IgD-negative memory B cell (primary cell): ENCODE measurements at regions not wholly inside any gene's neighbourhood (a gene's known extent, or its start where the extent isn't known, plus 50 kb on each side); places are given as distances from the start of the nearest gene placed in this dataset.
"Not testable (repeated sequence)": the region's sequence is repeated elsewhere in the genome, so short reads cannot be mapped to it uniquely, and the experiment has no call there.

Source experiments
- H3K27ac Mint-ChIP-seq, 3 donors: one replicate each; pipeline ENCODE4 v1.8.0; 2020 to 2022; ENCODE audit warnings: mild to moderate bottlenecking in 3 of 3, mixed read lengths in 3 of 3, moderate library complexity in 1 of 3
- H3K27me3 Mint-ChIP-seq: one replicate; pipeline ENCODE4 v1.8.0; 2021; ENCODE audit warnings: mixed read lengths
- H3K36me3 Mint-ChIP-seq: one replicate; pipeline ENCODE4 v1.8.0; 2020; ENCODE audit warnings: mild to moderate bottlenecking, mixed read lengths
- H3K4me1 Mint-ChIP-seq, 3 donors: one replicate each; pipeline ENCODE4 v1.8.0; 2020 to 2022; ENCODE audit warnings: mixed read lengths in 3 of 3, mild to moderate bottlenecking in 1 of 3
- H3K4me3 Mint-ChIP-seq, 4 donors: one replicate each; pipeline ENCODE4 v1.8.0; 2020 to 2022; ENCODE audit warnings: mild to moderate bottlenecking in 4 of 4, mixed read lengths in 4 of 4, moderate library complexity in 3 of 4
- H3K9me3 Mint-ChIP-seq, 3 donors: one replicate each; pipeline ENCODE4 v1.8.0; 2020 to 2021; ENCODE audit warnings: mixed read lengths in 3 of 3, mild to moderate bottlenecking in 1 of 3

- H3K9me3 Mint-ChIP-seq, H3K4me1 Mint-ChIP-seq, H3K27ac Mint-ChIP-seq, H3K4me3 Mint-ChIP-seq, H3K27me3 Mint-ChIP-seq, H3K36me3 Mint-ChIP-seq: not testable (repeated sequence)
Observed at GRCh38 chr1:60489916-60490480, 416.4 kb upstream of the C1orf87 start.

GRCh38 chr1:60488847-60489246 lies 415.3 kb upstream of the C1orf87 start:
- H3K36me3 Mint-ChIP-seq = no peaks in the 10 kb centered on the region
- no peaks in the 10 kb centered on the region for H3K4me1 Mint-ChIP-seq
- H3K27me3 Mint-ChIP-seq = no peaks in the 10 kb centered on the region
- H3K4me3 Mint-ChIP-seq = no peak overlapping the region
- no peak overlapping the region for H3K27ac Mint-ChIP-seq
- H3K9me3 Mint-ChIP-seq = peaks cover 0 to 2% (median 0%) of the 10 kb centered on the region in 3 donors

DNA sequence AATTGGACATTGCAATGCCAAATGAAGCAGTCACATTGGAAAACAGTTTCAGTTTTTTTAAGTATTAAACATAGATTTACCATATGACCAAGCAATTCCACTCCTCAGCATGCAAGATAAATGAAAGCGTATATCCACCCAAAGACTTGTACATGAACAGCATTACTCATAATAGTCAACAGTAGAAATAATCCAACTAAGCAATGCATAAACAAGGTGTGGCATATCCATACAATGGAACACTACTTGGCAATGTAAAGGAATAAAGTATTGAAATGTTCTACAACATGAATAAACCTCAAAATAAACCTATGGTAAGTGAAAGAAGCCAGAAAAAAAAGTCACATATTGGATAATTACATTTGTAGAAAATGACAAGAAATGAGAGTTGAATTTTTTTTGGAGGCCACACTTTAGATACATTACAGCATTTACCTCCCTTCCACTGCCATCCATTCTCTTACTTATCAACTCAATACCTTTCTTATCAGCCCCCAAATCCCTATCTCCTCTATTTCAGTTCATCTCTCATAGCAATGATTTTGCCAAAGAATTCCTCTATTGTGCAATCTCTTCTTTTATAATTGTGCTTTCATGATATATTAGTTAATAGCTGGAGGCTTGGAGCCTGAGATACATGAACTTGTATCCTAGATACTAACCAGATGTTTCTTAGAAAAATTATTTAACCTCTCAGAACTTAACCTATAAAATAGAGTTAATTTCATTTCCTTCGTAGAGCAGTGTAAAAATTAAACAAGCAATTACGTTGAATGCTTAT lies 414.2 kb upstream of the C1orf87 start:
- H3K9me3 Mint-ChIP-seq = peaks cover 0 to 2% (median 0%) of the 10 kb centered on the region in 3 donors
- H3K27ac Mint-ChIP-seq = no peak overlapping the region
- H3K4me1 Mint-ChIP-seq = no peaks in the 10 kb centered on the region
- no peaks in the 10 kb centered on the region for H3K27me3 Mint-ChIP-seq
- H3K36me3 Mint-ChIP-seq = no peaks in the 10 kb centered on the region
- no peak overlapping the region for H3K4me3 Mint-ChIP-seq

GRCh38 chr1:60483509-60483908 lies 409.9 kb upstream of the C1orf87 start:
- H3K27me3 Mint-ChIP-seq = no peaks in the 10 kb centered on the region
- no peak overlapping the region for H3K4me3 Mint-ChIP-seq
- no peaks in the 10 kb centered on the region for H3K36me3 Mint-ChIP-seq
- H3K4me1 Mint-ChIP-seq = no peaks in the 10 kb centered on the region
- peaks cover 0 to 5% (median 2%) of the 10 kb centered on the region in 3 donors for H3K9me3 Mint-ChIP-seq
- no peak overlapping the region for H3K27ac Mint-ChIP-seq

- no peaks in the 10 kb centered on the region for H3K36me3 Mint-ChIP-seq
- H3K27ac Mint-ChIP-seq = no peak overlapping the region
- H3K9me3 Mint-ChIP-seq = peaks cover 0 to 1% (median 0%) of the 10 kb centered on the region in 3 donors
- no peaks in the 10 kb centered on the region for H3K4me1 Mint-ChIP-seq
- H3K27me3 Mint-ChIP-seq = no peaks in the 10 kb centered on the region
- H3K4me3 Mint-ChIP-seq = no peak overlapping the region
Observed at GRCh38 chr1:60470246-60470645, 396.7 kb upstream of the C1orf87 start.

GRCh38 chr1:60463786-60464185 lies 390.2 kb upstream of the C1orf87 start:
- Mint-ChIP-seq H3K9me3 (peaks cover 0 to 14% (median 3%) of the 10 kb centered on the region in 3 donors), H3K4me1 (no peaks in the 10 kb centered on the region), H3K4me3 (no peak overlapping the region), H3K27ac (no peak overlapping the region), H3K36me3 (no peaks in the 10 kb centered on the region), H3K27me3 (no peaks in the 10 kb centered on the region)

- Mint-ChIP-seq H3K27me3 (no peaks in the 10 kb centered on the region), H3K4me3 (peak overlapping the region in 1 of 4 donors; percentile 59), H3K27ac (no peak overlapping the region), H3K9me3 (peaks cover 0 to 18% (median 3%) of the 10 kb centered on the region in 3 donors), H3K36me3 (no peaks in the 10 kb centered on the region), H3K4me1 (no peaks in the 10 kb centered on the region)
Observed at GRCh38 chr1:60463146-60463545, 389.6 kb upstream of the C1orf87 start.

- no peaks in the 10 kb centered on the region for H3K4me1 Mint-ChIP-seq
- no peaks in the 10 kb centered on the region for H3K36me3 Mint-ChIP-seq
- H3K9me3 Mint-ChIP-seq = peaks cover 0 to 18% (median 4%) of the 10 kb centered on the region in 3 donors
- H3K27ac Mint-ChIP-seq = no peak overlapping the region
- H3K4me3 Mint-ChIP-seq = no peak overlapping the region
- no peaks in the 10 kb centered on the region for H3K27me3 Mint-ChIP-seq
Observed at GRCh38 chr1:60461925-60462595, 388.5 kb upstream of the C1orf87 start.

DNA sequence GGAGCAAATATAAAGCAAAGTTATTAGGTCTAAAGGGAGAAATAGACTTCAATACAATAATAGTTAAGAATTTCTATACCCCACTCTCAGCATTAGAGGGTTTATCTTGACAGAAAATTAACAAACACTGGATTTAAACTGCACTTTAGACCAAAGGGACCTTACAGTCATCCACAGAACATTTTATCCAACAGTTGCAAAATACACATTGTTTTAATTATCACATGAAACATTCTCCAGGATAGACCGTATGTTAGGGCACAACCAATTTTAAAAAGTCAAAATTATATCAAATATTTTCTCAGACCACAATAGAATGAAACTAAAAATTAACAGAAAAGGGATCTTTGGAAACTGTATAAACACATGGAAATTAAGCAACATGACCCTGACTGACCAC lies 384.5 kb upstream of the C1orf87 start:
- no peaks in the 10 kb centered on the region for H3K36me3 Mint-ChIP-seq
- no peaks in the 10 kb centered on the region for H3K4me1 Mint-ChIP-seq
- no peak overlapping the region for H3K27ac Mint-ChIP-seq
- H3K4me3 Mint-ChIP-seq = no peak overlapping the region
- H3K9me3 Mint-ChIP-seq = peaks cover 6 to 15% (median 10%) of the 10 kb centered on the region in 3 donors
- no peaks in the 10 kb centered on the region for H3K27me3 Mint-ChIP-seq

DNA sequence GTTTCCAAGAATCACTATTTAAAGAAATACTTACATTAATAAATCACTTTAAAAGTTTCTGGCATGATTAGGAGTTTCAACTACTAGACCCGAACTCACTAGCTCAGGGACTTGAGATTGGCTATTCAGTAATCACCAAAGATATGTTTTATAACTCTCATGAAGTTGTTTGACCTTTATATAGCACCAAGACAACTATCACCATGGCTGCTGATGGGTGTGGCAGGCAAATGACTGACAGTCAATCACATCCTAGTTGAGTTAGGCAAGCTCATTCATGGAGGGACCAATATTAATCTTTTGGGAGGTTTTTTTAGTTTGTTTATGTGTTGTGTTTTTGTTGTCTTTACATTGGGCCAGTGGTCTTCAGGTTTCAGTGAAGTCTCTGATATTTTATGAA lies 376.3 kb upstream of the C1orf87 start:
- Mint-ChIP-seq H3K36me3 (no peaks in the 10 kb centered on the region), H3K4me1 (no peaks in the 10 kb centered on the region), H3K9me3 (peaks cover 0 to 5% (median 1%) of the 10 kb centered on the region in 3 donors), H3K27me3 (no peaks in the 10 kb centered on the region), H3K27ac (no peak overlapping the region), H3K4me3 (no peak overlapping the region)

GRCh38 chr1:60448850-60449249 lies 375.3 kb upstream of the C1orf87 start:
- Mint-ChIP-seq H3K36me3 (no peaks in the 10 kb centered on the region), H3K4me3 (no peak overlapping the region), H3K9me3 (peaks cover 0 to 3% (median 1%) of the 10 kb centered on the region in 3 donors), H3K4me1 (no peaks in the 10 kb centered on the region), H3K27me3 (no peaks in the 10 kb centered on the region), H3K27ac (no peak overlapping the region)

DNA sequence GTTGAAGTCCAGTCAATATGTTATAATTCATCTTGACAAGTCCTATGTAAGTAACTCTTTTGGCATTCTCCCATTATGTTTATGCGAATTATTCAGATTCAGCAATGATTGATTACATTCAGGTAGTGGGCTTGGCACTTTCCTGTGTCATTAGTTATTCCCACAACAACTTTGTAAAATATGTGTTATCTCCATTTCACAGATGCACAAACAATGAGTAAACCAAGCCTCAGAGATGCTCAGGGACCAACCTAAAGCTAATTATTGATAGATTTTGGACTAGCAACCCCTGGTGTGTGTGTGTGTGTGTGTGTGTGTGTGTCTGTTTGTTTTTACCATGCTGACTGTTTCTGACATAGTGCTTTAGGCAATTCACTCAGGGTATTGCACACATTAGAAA lies 371.1 kb upstream of the C1orf87 start:
- Mint-ChIP-seq H3K27ac (no peak overlapping the region), H3K4me1 (no peaks in the 10 kb centered on the region), H3K9me3 (peaks cover 0 to 8% (median 0%) of the 10 kb centered on the region in 3 donors), H3K4me3 (no peak overlapping the region), H3K27me3 (no peaks in the 10 kb centered on the region), H3K36me3 (no peaks in the 10 kb centered on the region)

- Mint-ChIP-seq H3K27ac (no peak overlapping the region), H3K9me3 (peaks cover 5 to 10% (median 6%) of the 10 kb centered on the region in 3 donors), H3K36me3 (peaks cover 2% of the 10 kb centered on the region), H3K27me3 (no peaks in the 10 kb centered on the region), H3K4me3 (no peak overlapping the region), H3K4me1 (peaks cover 0 to 3% (median 0%) of the 10 kb centered on the region in 3 donors)
Observed at GRCh38 chr1:60436186-60436585, 362.6 kb upstream of the C1orf87 start.

GRCh38 chr1:60431593-60431992 lies 358.0 kb upstream of the C1orf87 start:
- Mint-ChIP-seq H3K27me3 (no peaks in the 10 kb centered on the region), H3K27ac (peak overlapping the region in 1 of 3 donors; percentile 43), H3K36me3 (peaks cover 2% of the 10 kb centered on the region), H3K9me3 (peaks cover 2 to 10% (median 5%) of the 10 kb centered on the region in 3 donors), H3K4me3 (peak overlapping the region in 1 of 4 donors; percentile 39), H3K4me1 (peaks cover 0 to 3% (median 0%) of the 10 kb centered on the region in 3 donors)

GRCh38 chr1:60430375-60430774 lies 356.8 kb upstream of the C1orf87 start:
- no peak overlapping the region for H3K27ac Mint-ChIP-seq
- no peaks in the 10 kb centered on the region for H3K4me1 Mint-ChIP-seq
- H3K36me3 Mint-ChIP-seq = no peaks in the 10 kb centered on the region
- no peaks in the 10 kb centered on the region for H3K27me3 Mint-ChIP-seq
- H3K4me3 Mint-ChIP-seq = no peak overlapping the region
- peaks cover 2 to 6% (median 5%) of the 10 kb centered on the region in 3 donors for H3K9me3 Mint-ChIP-seq
